NT2/D1 (cell line): ENCODE measurements at regions not wholly inside any gene's neighbourhood (a gene's known extent, or its start where the extent isn't known, plus 50 kb on each side); places are given as distances from the start of the nearest gene placed in this dataset.

ENCODE experiments used
- DNase-seq: peaks from one replicate; pipeline ENCODE4 v3.0.0-alpha.2; 2011; ENCODE audit warnings: low read depth, low spot score
- H3K27me3 ChIP-seq: 2 replicates; pipeline ENCODE4 v1.6.0; 2011; ENCODE audit warnings: mild to moderate bottlenecking; ENCODE audit not compliant: insufficient read length, insufficient read depth
- H3K36me3 ChIP-seq: 2 replicates; pipeline ENCODE4 v1.6.1; 2011; ENCODE audit warnings: mild to moderate bottlenecking, low read length, mixed read lengths; ENCODE audit not compliant: insufficient read depth, insufficient read length
- H3K4me1 ChIP-seq: 2 replicates; pipeline ENCODE4 v1.5.1; 2011; ENCODE audit not compliant: insufficient read depth, insufficient read length
- H3K4me3 ChIP-seq: 2 replicates; pipeline ENCODE4 v1.5.1; 2011; ENCODE audit warnings: low read depth; ENCODE audit not compliant: insufficient read length
- H3K9ac ChIP-seq: 2 replicates; pipeline ENCODE4 v1.6.0; 2011; ENCODE audit warnings: low read depth; ENCODE audit not compliant: insufficient read length
- H3K9me3 ChIP-seq: 2 replicates; pipeline ENCODE4 v1.5.1; 2011; ENCODE audit warnings: mild to moderate bottlenecking, low read length; ENCODE audit not compliant: insufficient read depth
- SUZ12 ChIP-seq: IDR thresholded peaks from 2 replicates; pipeline ENCODE4 v1.6.1; 2011; ENCODE audit not compliant: insufficient read length, insufficient read depth; ENCODE audit errors: extremely low read depth
- YY1 ChIP-seq: IDR thresholded peaks from 2 replicates; pipeline ENCODE4 v1.6.1; 2011; ENCODE audit not compliant: insufficient read length, insufficient read depth
- ZNF274 ChIP-seq: IDR thresholded peaks from 2 replicates; pipeline ENCODE4 v1.6.1; 2011; ENCODE audit warnings: mild to moderate bottlenecking, low read depth, low read length

GRCh38 chr5:115402822-115403577 is 106.5 kb upstream of the CCDC112 start:
- no peak for DNase-seq
- Histone ChIP-seq H3K9ac (no peak overlapping the region), H3K36me3 (no peaks in the 10 kb centered on the region), H3K9me3 (no peaks in the 10 kb centered on the region), H3K4me3 (no peak overlapping the region), H3K4me1 (no peaks in the 10 kb centered on the region), H3K27me3 (no peaks in the 10 kb centered on the region)
- no peak for TF ChIP-seq ZNF274
- TF ChIP-seq SUZ12 = no peak
- TF ChIP-seq YY1 = no peak

- Histone ChIP-seq H3K4me1 (no peaks in the 10 kb centered on the region), H3K27me3 (no peaks in the 10 kb centered on the region), H3K4me3 (no peak overlapping the region), H3K9ac (no peak overlapping the region), H3K9me3 (no peaks in the 10 kb centered on the region), H3K36me3 (no peaks in the 10 kb centered on the region)
- no peak for DNase-seq
- TF ChIP-seq SUZ12 (no peak), ZNF274 (no peak), YY1 (no peak)
Measured at GRCh38 chr5:115402092-115402491, 105.6 kb upstream of the CCDC112 start.

DNA sequence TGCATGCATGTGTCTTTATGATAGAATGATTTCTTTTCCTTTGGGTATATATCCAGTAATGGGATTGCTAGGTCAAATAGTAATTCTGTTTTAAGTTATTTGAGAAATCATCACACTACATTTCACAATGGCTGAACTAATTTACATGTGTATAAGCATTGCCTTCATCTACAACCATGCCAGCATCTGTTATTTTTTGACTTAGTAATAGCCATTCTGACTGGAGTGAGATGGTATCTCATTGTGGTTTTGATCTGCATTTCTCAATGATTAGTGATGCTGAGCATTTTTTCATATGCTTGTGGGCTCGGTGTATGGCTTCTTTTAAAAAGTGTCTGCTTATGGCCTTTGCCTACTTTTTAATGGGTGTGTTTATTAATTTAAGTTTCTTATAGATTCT is 102.3 kb upstream of the CCDC112 start:
- no peaks in the 10 kb centered on the region for H3K4me1 ChIP-seq
- no peak overlapping the region for H3K9ac ChIP-seq
- TF ChIP-seq SUZ12 (no peak), ZNF274 (no peak), YY1 (no peak)
- H3K4me3 ChIP-seq = no peak overlapping the region
- no peaks in the 10 kb centered on the region for H3K27me3 ChIP-seq
- no peaks in the 10 kb centered on the region for H3K36me3 ChIP-seq
- no peak for DNase-seq
- peaks cover 2% of the 10 kb centered on the region; the same call in 1 of the 2 replicates for H3K9me3 ChIP-seq

DNA sequence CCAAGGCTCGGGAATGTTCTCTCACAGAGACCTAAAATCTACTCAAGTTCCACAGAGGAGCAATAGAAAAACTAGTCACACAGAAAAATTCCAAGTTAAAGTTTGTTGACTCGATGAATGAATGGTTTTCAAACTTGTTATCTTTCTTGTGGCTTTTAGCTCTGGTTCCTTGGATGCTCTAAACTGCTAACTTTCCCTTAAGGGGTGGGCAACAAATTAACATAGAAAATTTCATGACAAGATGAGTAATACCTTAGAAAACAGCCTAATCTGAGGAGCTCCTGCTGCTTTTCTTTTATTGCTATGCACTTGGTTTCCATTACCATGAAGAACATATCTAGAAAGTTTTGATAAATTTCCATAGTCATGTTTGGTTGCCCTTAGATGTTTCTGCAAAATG is 100.2 kb upstream of the CCDC112 start:
- Histone ChIP-seq H3K9me3 (peaks cover 8% of the 10 kb centered on the region; the same call in 1 of the 2 replicates), H3K4me1 (no peaks in the 10 kb centered on the region), H3K4me3 (no peak overlapping the region), H3K36me3 (no peaks in the 10 kb centered on the region), H3K9ac (no peak overlapping the region), H3K27me3 (no peaks in the 10 kb centered on the region)
- DNase-seq = no peak
- TF ChIP-seq ZNF274 (no peak), YY1 (no peak), SUZ12 (no peak)

DNA sequence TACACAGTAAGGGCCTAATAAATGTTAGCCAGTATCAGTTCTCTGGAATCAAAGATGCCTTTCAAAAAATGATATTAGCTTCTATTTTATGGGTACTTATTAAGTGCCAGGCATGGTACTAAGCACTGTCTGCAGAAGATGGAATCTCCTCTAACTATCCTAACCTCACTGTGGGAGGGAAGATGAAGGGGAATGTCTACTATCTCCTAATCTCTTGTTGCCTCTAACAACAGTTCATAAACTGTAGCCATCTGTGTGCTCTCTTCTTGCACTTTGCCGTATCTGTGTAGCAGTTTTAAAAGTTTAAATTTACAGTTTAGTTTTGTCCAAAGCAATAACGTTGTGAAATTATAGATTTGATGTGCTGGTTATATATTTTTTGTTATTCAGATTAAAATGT is 99.6 kb upstream of the CCDC112 start:
- peaks cover 8% of the 10 kb centered on the region; the same call in 1 of the 2 replicates for H3K9me3 ChIP-seq
- no peaks in the 10 kb centered on the region for H3K4me1 ChIP-seq
- H3K9ac ChIP-seq = no peak overlapping the region
- no peak for DNase-seq
- H3K27me3 ChIP-seq = no peaks in the 10 kb centered on the region
- TF ChIP-seq SUZ12 (no peak), YY1 (no peak), ZNF274 (no peak)
- no peak overlapping the region for H3K4me3 ChIP-seq
- H3K36me3 ChIP-seq = no peaks in the 10 kb centered on the region

DNA sequence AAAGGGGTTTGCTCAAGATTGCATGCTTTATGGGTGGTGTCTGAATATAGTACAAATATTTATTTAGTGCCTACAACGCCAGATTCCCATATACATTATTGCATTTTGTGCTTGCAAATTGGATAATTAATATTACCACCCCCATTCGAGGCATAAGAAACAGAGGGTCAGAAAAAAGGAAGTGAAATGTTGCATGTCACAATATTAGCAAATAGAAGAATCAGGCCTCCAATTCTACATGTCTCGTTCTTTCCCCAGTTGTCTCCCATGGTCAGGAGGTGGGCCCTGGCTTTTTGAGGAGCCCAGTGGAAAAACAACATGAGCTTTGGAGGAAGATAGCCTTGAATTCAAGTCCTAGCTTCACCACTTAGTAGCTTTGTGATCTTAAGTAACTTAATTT is 98.1 kb upstream of the CCDC112 start:
- peaks cover 8% of the 10 kb centered on the region; the same call in 1 of the 2 replicates for H3K9me3 ChIP-seq
- H3K4me3 ChIP-seq = no peak overlapping the region
- H3K36me3 ChIP-seq = no peaks in the 10 kb centered on the region
- H3K27me3 ChIP-seq = no peaks in the 10 kb centered on the region
- H3K9ac ChIP-seq = no peak overlapping the region
- DNase-seq = no peak
- H3K4me1 ChIP-seq = peaks cover 3% of the 10 kb centered on the region
- TF ChIP-seq ZNF274 (no peak), YY1 (no peak), SUZ12 (no peak)

DNA sequence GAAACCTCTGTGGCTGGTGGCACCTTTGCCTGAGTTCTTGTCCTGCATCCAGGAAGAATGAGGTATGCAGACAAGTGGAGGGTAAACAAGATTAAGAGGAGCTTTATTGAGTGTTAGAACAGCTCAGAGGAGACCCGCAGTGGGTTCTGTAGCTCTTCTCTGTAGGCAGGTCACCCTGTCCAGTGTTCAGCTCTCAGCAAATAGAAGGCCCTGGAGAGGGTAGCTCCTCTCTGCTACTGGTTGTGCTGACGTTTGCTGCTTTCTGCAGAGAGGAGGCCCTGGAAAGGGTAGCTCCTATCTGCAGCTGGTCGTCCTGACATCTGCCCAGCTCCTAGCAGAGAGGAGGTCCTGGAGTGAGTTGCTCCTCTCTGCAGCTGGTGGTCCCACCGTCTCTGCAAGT is 96.8 kb upstream of the CCDC112 start:
- H3K4me3 ChIP-seq = no peak overlapping the region
- H3K9me3 ChIP-seq = peaks cover 8% of the 10 kb centered on the region; the same call in 1 of the 2 replicates
- H3K9ac ChIP-seq = no peak overlapping the region
- DNase-seq = no peak
- H3K27me3 ChIP-seq = no peaks in the 10 kb centered on the region
- H3K4me1 ChIP-seq = peaks cover 3% of the 10 kb centered on the region
- H3K36me3 ChIP-seq = no peaks in the 10 kb centered on the region
- TF ChIP-seq YY1 = no peak
- no peak for TF ChIP-seq ZNF274
- no peak for TF ChIP-seq SUZ12
